Astrocyte (in vitro differentiated cells and primary cell): ENCODE measurements at regions not wholly inside any gene's neighbourhood (a gene's known extent, or its start where the extent isn't known, plus 50 kb on each side); places are given as distances from the start of the nearest gene placed in this dataset.

Experiments
- DNase-seq: peaks from one replicate; pipeline ENCODE4 v3.0.0-alpha.2; 2010; ENCODE audit warnings: low read depth
- FAIRE-seq: peaks from 2 replicates; lab custom pipeline; 2011; peaks lifted over from hg19 to GRCh38; lab: Jason Lieb, UNC
- H2AFZ ChIP-seq: 2 replicates; pipeline ENCODE4 v1.6.0; 2012; ENCODE audit warnings: low read depth, low read length, inconsistent platforms
- H3K27ac ChIP-seq: 2 replicates; pipeline ENCODE4 v1.5.1; 2011; ENCODE audit warnings: low read depth, low read length, inconsistent platforms
- H3K27me3 ChIP-seq: 2 replicates; pipeline ENCODE4 v1.6.0; 2011; ENCODE audit warnings: low read length, inconsistent platforms; ENCODE audit not compliant: insufficient read depth
- H3K36me3 ChIP-seq: 2 replicates; pipeline ENCODE4 v1.5.1; 2011; ENCODE audit warnings: low read length, inconsistent platforms; ENCODE audit not compliant: insufficient read depth
- H3K4me1 ChIP-seq: 2 replicates; pipeline ENCODE4 v1.5.1; 2011; ENCODE audit warnings: low read length, inconsistent platforms; ENCODE audit not compliant: insufficient read depth
- H3K4me2 ChIP-seq: 2 replicates; pipeline ENCODE4 v1.6.0; 2012; ENCODE audit warnings: low read length, inconsistent platforms
- H3K4me3 ChIP-seq: 2 replicates; pipeline ENCODE4 v1.5.1; 2011; ENCODE audit warnings: low read depth, mild to moderate bottlenecking, low read length, inconsistent platforms; ENCODE audit not compliant: insufficient read depth
- H3K79me2 ChIP-seq: 2 replicates; pipeline ENCODE4 v1.6.0; 2012; ENCODE audit warnings: mild to moderate bottlenecking, low read length, inconsistent platforms; ENCODE audit not compliant: insufficient read depth
- H3K9ac ChIP-seq: 2 replicates; pipeline ENCODE4 v1.6.0; 2012; ENCODE audit warnings: mild to moderate bottlenecking, low read length, inconsistent platforms
- H3K9me3 ChIP-seq: 2 replicates; pipeline ENCODE4 v1.5.1; 2012; ENCODE audit warnings: low read depth, mild to moderate bottlenecking, low read length, inconsistent platforms; ENCODE audit not compliant: insufficient read depth
- H4K20me1 ChIP-seq: 2 replicates; pipeline ENCODE4 v1.6.0; 2012; ENCODE audit warnings: low read length, inconsistent platforms; ENCODE audit not compliant: insufficient read depth
- H3K27ac Mint-ChIP-seq: one replicate; pipeline ENCODE4 v1.8.0; 2021; ENCODE audit warnings: mild to moderate bottlenecking, mixed read lengths; ENCODE audit not compliant: unreplicated experiment
- H3K27me3 Mint-ChIP-seq: one replicate; pipeline ENCODE4 v1.8.0; 2021; ENCODE audit warnings: low read depth, mixed read lengths; ENCODE audit not compliant: unreplicated experiment
- H3K36me3 Mint-ChIP-seq: one replicate; pipeline ENCODE4 v1.8.0; 2021; ENCODE audit warnings: low read depth, mixed read lengths; ENCODE audit not compliant: unreplicated experiment
- H3K4me1 Mint-ChIP-seq: one replicate; pipeline ENCODE4 v1.8.0; 2021; ENCODE audit warnings: low read depth, mixed read lengths; ENCODE audit not compliant: unreplicated experiment
- H3K4me3 Mint-ChIP-seq: one replicate; pipeline ENCODE4 v1.8.0; 2021; ENCODE audit warnings: mild to moderate bottlenecking, moderate library complexity, mixed read lengths; ENCODE audit not compliant: unreplicated experiment
- H3K9me3 Mint-ChIP-seq: one replicate; pipeline ENCODE4 v1.8.0; 2021; ENCODE audit warnings: mild to moderate bottlenecking, mixed read lengths; ENCODE audit not compliant: unreplicated experiment
- CTCF ChIP-seq: IDR thresholded peaks from 2 replicates; pipeline ENCODE4 v1.5.1; 2011; ENCODE audit warnings: low read depth, mild to moderate bottlenecking, inconsistent platforms, low read length, moderate library complexity; ENCODE audit not compliant: insufficient read depth
- EZH2 ChIP-seq: IDR thresholded peaks from 2 replicates; pipeline ENCODE4 v1.6.1; 2012; ENCODE audit warnings: mild to moderate bottlenecking, low read length, inconsistent platforms; ENCODE audit not compliant: insufficient read depth

- FAIRE-seq: no peak
- H3K9me3 ChIP-seq: no peaks in the 10 kb centered on the region
- DNase-seq: no peak
Observed at GRCh38 chr11:92140021-92140420, 84.6 kb upstream of the FAT3 start.

GRCh38 chr11:92138296-92138695 lies 86.3 kb upstream of the FAT3 start:
- H3K4me3 Mint-ChIP-seq: no peak overlapping the region
- no peaks in the 10 kb centered on the region for H3K27me3 ChIP-seq
- peaks cover 2% of the 10 kb centered on the region for H3K9me3 Mint-ChIP-seq
- no peaks in the 10 kb centered on the region for H3K36me3 Mint-ChIP-seq
- no peak overlapping the region for H2AFZ ChIP-seq
- no peak overlapping the region for H3K4me3 ChIP-seq
- no peaks in the 10 kb centered on the region for H3K79me2 ChIP-seq
- no peak overlapping the region for H3K27ac ChIP-seq
- FAIRE-seq (no peak), DNase-seq (no peak)
- H3K27ac Mint-ChIP-seq: no peak overlapping the region
- TF ChIP-seq EZH2: no peak
- no peak for TF ChIP-seq CTCF
- H3K27me3 Mint-ChIP-seq: peaks cover 5% of the 10 kb centered on the region
- no peaks in the 10 kb centered on the region for H3K36me3 ChIP-seq
- no peak overlapping the region for H3K9ac ChIP-seq
- no peak overlapping the region for H3K4me2 ChIP-seq
- no peaks in the 10 kb centered on the region for H3K4me1 ChIP-seq
- H3K4me1 Mint-ChIP-seq: no peaks in the 10 kb centered on the region
- H3K9me3 ChIP-seq: no peaks in the 10 kb centered on the region
- no peaks in the 10 kb centered on the region for H4K20me1 ChIP-seq

More at GRCh38 chr11:92140021-92140420, 84.6 kb upstream of the FAT3 start:
- Mint-ChIP-seq H3K27me3 (peaks cover 5% of the 10 kb centered on the region), H3K9me3 (no peaks in the 10 kb centered on the region), H3K4me1 (no peaks in the 10 kb centered on the region), H3K36me3 (no peaks in the 10 kb centered on the region), H3K4me3 (no peak overlapping the region), H3K27ac (no peak overlapping the region)
- Histone ChIP-seq H4K20me1 (no peaks in the 10 kb centered on the region), H3K27ac (no peak overlapping the region), H3K4me3 (no peak overlapping the region), H3K9ac (no peak overlapping the region), H3K4me1 (no peaks in the 10 kb centered on the region), H3K79me2 (no peaks in the 10 kb centered on the region), H3K4me2 (no peak overlapping the region), H3K27me3 (no peaks in the 10 kb centered on the region), H3K36me3 (no peaks in the 10 kb centered on the region), H2AFZ (no peak overlapping the region)
- TF ChIP-seq EZH2: no peak
- TF ChIP-seq CTCF: no peak

DNA sequence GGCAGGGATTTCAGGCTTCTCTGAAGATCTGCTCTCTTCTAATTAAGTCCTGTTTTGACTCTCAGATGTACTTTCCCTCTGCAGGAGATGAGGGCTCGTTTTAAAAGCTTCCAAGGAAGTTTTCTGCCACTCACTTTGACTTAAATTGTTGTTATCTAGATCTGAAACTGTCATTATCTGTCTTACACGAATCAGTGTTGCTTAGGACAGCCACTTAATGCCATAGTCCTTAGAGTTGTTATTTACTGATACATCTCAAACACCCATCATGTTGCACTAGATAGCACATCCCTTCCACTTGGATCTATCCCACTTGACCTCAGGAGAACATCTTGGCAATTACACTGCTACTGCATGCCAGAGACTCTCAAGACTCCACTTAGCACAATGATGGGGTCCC lies 86.9 kb upstream of the FAT3 start:
- Mint-ChIP-seq H3K27ac (no peak overlapping the region), H3K27me3 (peaks cover 5% of the 10 kb centered on the region), H3K36me3 (no peaks in the 10 kb centered on the region), H3K4me1 (no peaks in the 10 kb centered on the region), H3K4me3 (no peak overlapping the region), H3K9me3 (peaks cover 2% of the 10 kb centered on the region)
- Histone ChIP-seq H3K9ac (no peak overlapping the region), H3K4me2 (no peak overlapping the region), H3K4me3 (no peak overlapping the region), H3K9me3 (no peaks in the 10 kb centered on the region), H3K79me2 (no peaks in the 10 kb centered on the region), H3K27ac (no peak overlapping the region), H3K27me3 (no peaks in the 10 kb centered on the region), H2AFZ (no peak overlapping the region), H4K20me1 (no peaks in the 10 kb centered on the region), H3K4me1 (no peaks in the 10 kb centered on the region), H3K36me3 (no peaks in the 10 kb centered on the region)
- FAIRE-seq: no peak
- no peak for DNase-seq
- no peak for TF ChIP-seq CTCF
- no peak for TF ChIP-seq EZH2
